Astrocyte (in vitro differentiated cells and primary cell): ENCODE measurements at regions not wholly inside any gene's neighbourhood (a gene's known extent, or its start where the extent isn't known, plus 50 kb on each side); places are given as distances from the start of the nearest gene placed in this dataset.

Experiments used
- EZH2 ChIP-seq: IDR thresholded peaks from 2 replicates; pipeline ENCODE4 v1.6.1; 2012; ENCODE audit warnings: mild to moderate bottlenecking, low read length, inconsistent platforms; ENCODE audit not compliant: insufficient read depth
- TF ChIP-seq, protein P1 (sequence below): IDR thresholded peaks from 2 replicates; pipeline ENCODE4 v1.5.1; 2011; ENCODE audit warnings: low read depth, mild to moderate bottlenecking, inconsistent platforms, low read length, moderate library complexity; ENCODE audit not compliant: insufficient read depth

DNA sequence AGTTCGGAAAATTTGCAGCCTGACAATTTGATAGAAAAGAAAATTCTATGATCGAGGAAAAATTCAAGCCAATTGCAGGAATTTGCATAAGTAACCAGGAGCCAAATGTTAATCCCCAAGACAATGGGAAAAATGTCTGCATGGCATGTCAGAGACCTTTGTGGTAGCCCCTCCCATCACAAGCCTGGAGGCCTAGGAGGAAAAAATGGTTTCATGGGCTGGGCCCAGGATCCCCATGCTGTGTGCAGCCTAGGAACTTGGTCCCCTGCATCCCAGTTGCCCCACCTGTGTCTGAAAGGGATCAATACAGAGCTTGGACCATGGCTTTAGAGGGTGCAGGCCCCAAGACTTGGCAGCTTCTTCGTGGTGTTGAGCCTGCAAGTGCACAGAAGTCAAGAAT is 1847.9 kb upstream of the ACO1 start:
- TF ChIP-seq, protein P1, sequence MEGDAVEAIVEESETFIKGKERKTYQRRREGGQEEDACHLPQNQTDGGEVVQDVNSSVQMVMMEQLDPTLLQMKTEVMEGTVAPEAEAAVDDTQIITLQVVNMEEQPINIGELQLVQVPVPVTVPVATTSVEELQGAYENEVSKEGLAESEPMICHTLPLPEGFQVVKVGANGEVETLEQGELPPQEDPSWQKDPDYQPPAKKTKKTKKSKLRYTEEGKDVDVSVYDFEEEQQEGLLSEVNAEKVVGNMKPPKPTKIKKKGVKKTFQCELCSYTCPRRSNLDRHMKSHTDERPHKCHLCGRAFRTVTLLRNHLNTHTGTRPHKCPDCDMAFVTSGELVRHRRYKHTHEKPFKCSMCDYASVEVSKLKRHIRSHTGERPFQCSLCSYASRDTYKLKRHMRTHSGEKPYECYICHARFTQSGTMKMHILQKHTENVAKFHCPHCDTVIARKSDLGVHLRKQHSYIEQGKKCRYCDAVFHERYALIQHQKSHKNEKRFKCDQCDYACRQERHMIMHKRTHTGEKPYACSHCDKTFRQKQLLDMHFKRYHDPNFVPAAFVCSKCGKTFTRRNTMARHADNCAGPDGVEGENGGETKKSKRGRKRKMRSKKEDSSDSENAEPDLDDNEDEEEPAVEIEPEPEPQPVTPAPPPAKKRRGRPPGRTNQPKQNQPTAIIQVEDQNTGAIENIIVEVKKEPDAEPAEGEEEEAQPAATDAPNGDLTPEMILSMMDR: no peak
- no peak for TF ChIP-seq EZH2
